DMS153 treated with DMSO at 0.1 percent for 48 hours (cell line): ENCODE measurements at regions not wholly inside any gene's neighbourhood (a gene's known extent, or its start where the extent isn't known, plus 50 kb on each side); places are given as distances from the start of the nearest gene placed in this dataset.
"Not testable (repeated sequence)": the region's sequence is repeated elsewhere in the genome, so short reads cannot be mapped to it uniquely, and the experiment has no call there.

ENCODE experiments used
- DNase-seq: peaks from one replicate; lab custom pipeline; 2025; ENCODE audit not compliant: unreplicated experiment; lab: John Stamatoyannopoulos, UW

DNA sequence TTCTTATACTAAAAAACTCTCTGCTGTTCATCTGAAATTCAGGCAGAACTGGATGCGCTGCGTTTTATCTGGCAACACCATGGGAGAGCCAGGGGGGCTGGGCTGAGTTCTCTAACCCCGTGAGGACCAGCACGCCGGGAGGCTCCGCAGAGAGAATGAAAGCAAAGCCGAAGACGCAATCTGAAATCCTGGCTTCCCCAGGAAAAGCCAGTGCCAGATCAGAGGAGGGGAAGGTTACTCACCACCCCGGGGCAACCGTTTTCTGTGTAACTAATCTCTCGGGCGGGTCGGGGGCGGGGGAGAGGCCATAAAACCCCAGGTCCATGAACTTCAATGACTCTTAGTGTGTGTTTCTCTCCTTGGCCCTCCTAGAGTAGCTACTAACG lies 99.4 kb downstream of the SHANK2 start:
- DNase-seq, result no peak

DNA sequence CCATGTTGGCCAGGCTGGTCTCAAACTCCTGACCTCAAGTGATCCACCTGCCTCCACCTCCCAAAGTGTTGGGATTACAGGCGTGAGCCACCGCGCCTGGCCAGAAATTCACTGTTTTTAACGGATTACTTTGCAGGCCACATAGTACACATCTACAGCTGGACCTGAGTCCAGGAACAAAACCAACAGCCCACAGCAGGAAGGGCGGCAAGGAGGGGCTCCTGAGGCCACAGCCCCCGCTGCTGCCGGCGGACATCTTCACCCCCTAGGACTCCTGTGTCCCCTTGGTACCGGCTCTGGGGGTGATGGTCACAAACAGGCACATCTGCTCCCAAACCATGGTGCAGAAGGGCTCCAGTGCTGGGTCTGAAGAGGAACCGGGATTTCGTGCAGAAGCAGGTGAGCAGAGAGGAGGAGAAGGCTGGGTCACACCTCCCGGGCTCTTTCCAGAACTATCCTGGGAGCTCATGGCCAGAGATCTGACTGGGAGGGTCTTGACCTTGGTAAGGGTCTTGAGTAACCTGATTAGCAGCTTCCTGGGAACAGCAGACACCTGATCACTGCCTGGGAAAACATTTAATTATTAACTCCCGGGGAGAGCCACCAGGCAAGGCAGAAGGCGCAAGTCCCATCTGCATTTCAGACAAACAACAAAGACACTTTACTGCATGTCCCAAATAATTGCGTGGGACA lies 99.9 kb downstream of the SHANK2 start:
- not testable (repeated sequence) for DNase-seq

DNA sequence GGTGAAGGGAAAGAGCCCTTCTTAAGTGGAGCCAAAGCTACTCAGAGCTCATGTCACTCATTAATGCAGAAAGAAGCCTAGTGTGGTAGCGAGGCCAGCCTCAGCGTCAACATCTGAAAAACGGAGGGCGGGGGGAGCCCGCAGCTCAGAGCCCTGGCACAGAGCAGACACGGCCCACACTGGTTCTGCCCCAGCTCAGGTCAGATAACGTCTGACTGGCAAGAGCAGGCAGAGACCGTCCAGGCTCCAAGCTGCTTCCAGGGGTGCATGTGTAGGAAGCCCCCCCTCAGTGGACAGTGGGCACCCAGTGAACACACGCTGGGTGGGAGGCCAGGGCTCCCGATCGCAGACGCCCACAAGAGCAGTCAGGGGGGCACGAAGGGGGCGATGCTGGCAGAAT lies 100.8 kb downstream of the SHANK2 start:
- no peak for DNase-seq

DNA sequence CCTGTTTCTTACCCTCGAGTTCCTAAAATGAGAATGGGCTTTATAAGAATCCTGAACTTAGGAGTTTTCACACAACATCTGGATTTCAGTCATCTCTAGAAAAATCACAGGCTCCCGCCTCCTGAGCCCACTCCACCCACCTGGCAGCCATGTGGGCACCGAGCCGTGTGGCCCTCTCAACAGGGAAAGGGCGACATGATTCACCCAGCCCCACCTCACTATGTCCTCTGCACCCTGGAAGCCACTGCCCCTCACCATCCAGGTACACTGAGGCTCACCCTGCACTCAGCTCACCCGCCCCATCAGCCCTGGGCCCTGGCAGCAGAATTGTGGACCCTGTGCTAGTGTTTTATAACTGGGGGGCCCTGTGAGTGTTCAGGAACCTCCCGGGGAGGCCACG lies 101.5 kb downstream of the SHANK2 start:
- no peak for DNase-seq

DNA sequence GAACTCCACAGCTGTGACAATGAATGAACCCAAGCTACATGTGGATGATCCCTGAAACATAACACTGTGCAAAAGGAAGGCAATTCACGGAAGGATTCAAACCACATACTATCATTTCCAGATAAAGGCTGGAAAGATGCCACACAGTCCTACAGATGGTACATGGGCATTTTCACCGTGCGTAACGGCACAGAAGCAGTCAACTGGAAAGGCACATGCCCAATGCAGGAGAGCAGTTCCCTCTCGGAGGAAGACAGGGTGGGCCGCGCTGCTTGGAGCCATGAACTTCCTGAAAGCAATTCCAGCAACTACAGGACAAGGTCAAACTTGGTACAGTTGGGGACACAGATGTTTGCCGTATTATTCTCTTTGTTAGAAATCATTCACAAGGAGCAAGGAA lies 103.7 kb downstream of the SHANK2 start:
- DNase-seq, result no peak

DNA sequence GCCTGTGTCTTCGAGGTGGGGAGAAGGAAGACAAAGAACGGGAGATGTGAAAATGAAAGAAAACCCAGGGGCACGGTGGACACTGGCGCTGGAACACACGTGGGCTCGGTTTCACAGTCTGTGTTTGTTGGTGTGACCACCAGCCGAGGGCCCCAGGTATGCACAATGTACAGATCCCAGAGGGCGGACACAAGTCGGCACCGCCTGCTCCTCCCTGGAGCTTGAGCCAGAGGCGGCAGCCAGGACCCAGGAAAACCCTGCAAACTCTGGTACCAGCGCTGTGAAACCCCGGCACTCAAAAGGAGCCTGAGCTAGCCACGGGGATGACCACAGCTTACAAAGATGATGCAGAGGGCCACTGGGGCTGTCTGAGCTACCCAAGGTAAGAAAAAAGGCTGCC lies 105.0 kb downstream of the SHANK2 start:
- no peak for DNase-seq

DNA sequence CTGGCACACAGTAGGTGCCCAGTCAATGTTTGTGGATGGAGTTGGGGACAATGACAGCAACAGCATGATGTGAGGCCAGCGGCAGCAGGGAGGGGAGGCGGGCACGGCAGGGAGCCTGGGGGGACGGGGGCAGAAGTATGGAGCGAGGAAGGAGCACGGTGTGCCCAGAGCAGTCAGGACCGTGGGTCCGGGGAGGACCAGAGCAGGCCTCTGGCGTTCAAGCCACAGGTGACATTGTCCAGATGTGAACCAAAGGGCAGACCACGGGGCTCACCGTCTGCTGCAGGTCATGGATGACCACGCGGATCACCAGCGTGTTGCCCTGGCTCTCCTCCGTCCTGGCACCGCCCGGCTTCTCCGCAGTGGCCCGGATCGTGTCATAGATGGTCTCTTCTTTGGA lies 105.5 kb downstream of the SHANK2 start:
- no peak for DNase-seq

DNA sequence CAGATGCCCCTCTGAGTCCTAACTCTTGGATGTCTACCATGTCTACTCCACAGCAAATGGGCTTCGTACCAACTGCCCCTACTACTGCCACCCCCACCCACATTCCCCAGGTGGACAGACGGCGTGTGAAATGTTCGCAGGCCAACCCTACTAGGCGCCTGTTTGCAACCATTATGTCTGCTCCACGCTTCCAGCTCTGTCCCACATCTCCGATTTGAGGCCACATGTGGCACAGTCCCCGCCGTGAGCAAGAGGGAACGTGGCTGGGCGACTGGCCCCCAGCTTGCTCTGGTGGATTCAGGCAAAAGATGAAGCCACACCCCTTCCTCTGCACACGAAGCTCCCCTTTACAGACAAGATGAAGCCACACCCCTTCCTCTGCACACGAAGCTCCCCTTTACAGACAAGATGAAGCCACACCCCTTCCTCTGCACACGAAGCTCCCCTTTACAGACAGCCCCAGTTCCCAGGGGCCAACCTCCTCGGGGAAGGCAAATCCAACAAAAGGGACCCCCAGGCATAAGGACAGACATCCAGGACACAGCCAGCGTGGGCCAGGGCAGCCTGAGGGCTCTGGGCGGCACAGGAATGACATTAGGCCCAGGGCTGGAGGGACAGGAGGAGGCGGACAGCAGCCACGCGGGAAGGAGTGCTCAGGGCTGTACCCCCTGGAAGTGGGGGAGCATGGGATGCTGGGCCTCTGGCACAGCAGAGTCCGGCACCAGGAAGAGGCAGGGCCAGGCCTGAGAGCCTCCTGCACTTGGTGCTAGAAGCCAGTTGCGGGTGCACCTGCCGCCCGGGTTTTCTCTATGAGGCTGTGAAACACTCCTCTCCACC lies 106.2 kb downstream of the SHANK2 start:
- no peak for DNase-seq

DNA sequence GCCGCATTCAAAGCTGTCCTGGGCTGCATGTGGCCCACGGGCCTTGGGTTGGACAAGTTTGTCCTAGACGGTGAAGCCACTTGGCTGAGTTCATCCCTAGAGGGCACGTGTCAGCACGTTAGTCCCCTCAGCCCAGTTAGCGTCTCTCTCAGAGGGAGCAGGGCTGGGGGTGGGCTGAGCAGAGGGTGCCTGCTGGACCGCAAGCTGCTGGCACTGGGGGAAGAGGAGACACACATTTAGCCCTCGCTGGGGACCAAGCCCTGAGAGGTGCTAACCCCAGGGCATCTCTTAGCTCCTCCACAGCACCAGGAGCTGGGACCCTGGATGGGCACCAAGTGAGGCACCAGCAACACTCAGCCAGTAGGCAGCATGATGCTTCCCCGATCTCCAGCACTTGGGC lies 107.0 kb downstream of the SHANK2 start:
- DNase-seq, result no peak

DNA sequence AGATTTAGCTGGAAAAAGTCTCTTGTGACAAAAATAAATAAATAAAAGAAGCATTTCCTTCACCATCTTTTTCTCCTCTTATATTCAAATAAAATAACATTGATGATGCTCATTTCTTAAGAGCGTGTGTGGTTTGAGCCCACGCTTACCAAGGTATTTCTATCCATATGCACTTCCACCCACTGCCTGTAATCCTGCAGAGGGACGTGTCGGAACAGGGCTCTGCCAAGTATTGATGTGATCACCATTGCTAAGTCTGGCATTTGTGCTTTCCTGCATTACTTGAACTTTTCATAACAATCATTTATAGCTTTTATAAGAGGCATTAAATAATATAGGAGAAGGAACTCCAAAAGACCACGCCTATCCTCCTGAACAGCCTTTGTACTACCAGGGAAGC lies 107.6 kb downstream of the SHANK2 start:
- DNase-seq, result no peak

DNA sequence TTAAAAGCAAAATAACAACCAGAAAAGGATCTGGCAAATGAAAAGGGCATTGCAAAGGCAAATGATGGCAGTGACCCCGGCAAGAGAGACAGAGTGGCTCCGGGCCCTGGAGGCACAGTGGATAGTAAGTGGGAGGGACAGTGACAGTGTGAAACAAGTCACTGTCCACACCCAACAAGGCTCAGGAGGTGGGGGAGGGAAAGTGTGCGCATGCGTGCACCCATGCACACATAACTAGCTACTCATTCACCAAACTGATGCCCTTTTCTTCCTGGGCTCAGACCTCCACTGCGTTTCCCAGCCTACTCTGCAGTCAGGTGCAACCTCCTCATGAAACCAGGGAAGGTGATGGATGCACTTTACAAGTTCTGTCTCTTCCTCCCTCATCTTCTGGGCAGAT lies 108.4 kb downstream of the SHANK2 start:
- no peak for DNase-seq

DNA sequence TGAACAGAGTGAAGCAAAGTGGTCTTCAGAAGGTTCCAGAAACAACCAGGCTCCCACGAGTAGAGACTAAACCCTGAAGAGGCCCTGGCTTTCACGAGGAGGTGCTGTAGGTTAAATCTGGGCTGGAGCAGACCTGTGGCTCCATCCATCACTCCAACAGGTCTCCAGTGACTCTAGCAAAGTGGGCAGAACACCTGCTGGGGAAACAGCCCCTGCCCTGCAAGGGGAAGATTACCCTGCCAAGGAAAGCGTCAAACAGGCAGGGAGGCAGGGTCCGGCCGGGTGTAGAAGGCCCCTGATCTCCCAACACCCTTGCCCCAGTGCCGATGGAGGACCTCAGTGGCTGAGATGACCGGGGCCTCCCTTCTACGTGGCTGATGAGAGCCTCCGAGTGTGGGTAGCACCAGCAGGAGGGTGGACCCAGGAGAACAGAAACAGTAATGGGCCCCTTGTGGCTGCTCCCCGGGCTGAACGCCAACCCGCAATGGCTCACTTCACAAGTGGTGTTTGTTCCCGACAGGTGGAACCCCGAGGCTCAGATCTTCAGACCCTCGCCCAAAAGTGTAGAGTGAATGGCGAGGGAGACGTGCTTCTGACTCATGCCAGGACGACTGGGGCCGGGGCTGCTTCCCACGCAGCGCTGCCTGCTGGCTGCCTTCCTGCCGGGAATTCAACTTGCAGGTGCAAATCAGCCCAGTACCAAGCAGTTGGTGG lies 112.0 kb downstream of the SHANK2 start:
- DNase-seq, result peak; percentile 58

DNA sequence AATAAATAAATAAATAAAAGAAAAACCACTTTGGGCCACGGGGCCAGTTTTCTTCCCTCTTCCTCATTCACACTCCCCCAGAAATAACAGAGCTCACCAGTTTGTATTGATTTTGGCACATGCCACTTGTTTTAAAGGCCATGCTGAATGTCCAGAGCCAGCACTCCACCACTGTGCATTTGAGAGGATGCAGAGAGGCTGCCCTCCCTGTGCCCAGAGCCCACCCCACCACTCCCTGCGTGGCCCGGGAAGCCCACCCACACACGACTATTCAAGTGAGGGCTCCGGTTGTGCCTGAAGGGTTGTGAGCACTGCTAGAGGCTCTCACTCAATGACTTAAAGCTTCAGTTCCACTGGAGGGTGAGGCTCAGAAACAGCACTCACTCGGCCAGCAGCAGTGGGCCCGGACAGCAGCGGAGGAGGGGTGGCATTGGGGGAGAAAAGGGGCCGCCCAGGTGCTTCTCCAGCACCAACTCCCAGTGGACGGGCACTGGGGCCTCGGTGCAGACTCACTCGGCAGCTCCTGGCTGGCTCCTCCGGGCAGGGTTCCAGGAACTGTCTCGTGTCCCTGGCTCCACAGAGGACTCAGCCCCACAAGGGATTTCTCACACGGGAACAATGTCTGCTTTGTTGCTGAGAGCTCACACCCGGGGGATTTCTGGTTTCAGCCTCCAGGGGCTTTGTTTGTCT lies 112.7 kb downstream of the SHANK2 start:
- peak; percentile 34 for DNase-seq

DNA sequence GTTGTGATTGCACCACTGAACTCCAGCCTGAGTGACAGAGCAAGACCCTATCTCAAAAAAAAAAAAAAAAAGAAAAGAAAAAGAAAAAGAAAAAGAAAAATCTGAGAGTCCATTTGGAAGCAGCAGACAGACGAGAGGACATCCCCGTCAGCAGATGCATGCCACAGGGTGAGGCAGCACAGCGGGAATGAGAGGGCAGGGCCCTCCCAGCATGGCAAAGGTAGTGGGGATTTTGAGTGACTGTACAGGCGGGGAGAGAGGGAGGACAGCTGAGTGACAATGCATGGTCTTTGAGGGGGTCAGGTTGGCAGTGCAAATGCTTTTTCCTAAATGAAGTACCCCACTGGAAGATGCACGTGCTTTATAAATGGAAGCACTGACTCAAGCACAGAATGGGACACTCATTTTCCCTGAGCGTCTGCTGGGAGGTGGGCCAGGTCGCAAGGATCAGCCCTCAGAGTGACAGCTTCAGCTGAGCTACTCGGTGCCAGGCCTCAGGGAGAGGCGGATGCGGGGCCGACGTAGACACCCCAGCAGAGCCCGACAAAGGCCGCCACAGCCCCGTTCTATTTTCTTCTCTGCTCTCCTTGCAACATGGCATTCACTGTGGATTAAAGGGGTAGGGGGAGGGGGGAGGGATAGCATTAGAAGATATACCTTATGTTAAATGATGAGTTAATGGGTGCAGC lies 113.5 kb downstream of the SHANK2 start:
- DNase-seq, result no peak

DNA sequence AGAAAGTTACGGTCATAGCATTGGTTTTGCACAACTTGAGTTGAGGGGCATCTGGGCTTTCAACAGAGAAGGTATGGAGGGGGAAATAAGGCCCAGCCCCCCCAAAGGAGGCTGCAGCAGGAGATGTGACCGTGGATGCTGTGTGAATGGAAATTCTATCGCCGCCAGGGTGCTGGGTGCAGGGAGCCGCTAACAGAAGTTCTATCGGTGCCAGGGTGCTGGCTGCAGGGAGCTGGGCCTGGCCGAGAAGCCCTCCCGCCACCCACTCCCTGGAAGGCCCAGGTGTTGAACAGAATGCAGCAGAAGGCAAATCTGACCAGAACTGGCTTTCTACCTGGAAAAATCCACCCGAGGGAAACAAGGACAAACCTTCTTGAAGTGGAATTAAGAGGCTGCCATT lies 115.0 kb downstream of the SHANK2 start:
- DNase-seq, result no peak

DNA sequence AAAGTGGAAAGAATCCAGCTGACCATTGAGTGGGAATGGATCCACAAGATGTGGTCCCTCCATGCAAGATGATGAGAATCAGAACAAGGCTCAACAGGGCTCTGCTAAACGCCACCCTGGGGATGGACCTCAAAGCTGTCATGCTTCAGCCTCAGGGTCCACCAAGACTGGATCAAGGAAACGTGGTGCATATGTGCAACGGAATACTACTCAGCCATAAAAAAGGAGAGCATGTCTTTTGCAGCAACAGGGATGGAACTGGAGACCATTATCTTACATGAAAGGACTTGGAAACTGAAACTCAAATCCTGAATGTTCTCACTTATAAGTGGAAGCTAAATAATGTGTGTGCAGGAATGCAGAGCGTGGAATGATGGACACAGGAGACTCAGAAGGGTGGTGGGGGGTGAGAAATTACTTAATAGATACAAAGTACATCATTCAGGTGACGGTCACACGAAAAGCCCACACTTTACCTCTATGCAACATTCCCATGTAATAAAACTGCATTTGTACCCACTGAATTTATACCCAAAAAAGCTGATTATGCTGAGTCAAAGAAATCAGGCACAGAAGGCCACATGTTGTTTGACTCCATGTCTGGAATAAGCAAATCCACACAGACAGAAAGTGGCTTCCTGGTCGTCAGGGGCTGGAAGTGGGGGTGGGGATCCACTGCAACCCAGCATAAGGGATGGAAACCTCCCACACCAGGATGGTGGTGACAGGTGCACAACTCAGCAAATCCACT lies 116.1 kb downstream of the SHANK2 start:
- no peak for DNase-seq

DNA sequence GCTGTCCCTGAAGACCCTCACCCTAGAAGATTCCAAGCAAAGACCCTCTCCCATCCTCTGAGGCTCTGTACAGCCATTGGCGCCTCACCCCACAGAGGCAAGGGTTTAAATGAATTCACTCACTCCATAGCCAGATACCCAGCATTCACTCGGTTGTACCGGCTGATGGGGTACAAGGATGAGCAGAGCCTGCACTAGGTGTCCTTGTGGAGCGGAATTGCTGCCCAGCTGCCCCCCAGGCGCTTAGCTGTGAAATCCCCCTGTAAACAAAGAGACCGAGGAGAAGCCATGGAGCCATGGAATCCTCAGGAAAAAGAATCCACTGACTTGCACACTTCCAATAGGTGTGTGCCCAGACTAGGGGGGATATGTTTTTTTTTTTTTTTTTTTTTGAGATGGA lies 117.3 kb downstream of the SHANK2 start:
- no peak for DNase-seq

DNA sequence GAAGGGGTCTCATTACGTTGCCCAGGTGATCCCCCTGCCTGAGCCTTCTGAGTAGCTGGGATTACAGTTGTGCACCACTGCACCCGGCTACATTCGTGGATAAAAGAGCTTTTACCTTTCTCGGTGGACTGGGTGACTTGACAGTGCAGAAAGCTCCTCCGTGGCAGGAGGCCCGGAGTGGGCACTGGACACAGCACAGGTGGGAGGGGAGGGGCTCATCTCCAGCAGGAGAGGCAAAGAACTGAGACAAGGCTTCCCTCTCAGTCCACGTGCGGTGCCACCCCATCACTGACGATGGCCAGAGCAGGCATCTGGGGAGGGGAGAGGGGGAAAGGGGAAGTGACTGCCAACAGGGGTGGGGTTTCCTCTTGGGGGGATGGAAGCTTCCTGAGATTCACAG lies 118.4 kb downstream of the SHANK2 start:
- DNase-seq, result no peak

DNA sequence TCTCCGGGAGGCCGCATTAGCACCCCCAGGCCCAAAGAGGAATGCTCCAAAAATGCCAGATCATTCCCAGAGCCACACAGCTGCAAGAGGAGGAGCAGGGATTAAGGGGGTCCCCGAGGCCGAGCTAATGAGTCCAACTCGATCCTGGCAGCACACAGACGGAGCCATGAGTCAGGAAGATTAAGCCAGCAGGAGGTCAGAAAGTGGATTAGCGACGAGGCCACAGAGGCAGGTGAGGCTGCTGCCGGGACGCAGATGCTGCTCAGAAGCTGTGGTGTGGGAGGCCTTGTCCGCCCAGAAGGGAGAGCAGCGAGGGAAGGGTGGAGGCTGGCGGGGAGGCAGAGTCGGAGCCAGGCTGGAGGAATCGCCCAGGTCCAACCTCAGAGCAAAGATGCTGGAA lies 120.5 kb downstream of the SHANK2 start:
- DNase-seq, result no peak

DNA sequence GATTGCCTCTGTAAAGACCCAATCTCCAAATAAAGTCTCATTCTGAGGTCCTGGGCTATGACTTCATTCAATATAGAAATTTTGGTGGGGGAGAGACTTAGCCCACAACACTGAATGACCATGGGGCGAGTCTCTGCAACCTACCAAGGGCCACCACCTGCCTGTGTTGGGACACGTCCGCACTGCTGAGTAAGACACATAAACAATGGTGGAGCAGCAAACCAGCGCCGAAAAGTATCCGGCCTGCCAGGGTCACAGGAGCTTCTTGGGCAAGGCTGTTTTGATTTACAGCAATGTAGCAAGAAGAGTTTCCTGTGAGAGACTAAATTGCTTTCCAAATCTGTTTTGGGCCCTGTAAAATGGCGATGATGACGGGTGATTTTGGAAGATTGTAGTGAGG lies 122.3 kb downstream of the SHANK2 start:
- no peak for DNase-seq
